ENCODE measurements at regions not wholly inside any gene's neighbourhood (a gene's known extent, or its start where the extent isn't known, plus 50 kb on each side); places are given as distances from the start of the nearest gene placed in this dataset.

DNA sequence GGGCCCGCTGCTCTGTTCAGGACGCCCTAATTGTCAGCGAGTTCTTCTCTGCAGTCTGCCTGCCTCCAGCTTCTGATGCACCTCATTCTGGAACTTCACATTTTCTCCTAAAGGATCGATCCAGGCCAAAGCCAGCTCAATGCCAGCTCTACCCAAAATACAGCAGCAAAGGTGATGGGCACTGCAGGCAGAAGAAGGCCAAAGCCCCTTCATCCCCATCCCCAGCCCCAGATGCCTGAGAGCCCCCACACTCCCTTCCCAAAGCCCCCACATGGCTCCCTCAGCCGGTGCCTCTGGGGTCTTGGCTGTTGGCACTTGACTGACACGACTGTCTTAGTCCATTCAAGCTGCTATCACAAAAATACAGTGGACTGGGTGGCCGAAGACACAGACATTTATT lies 410.3 kb downstream of the BRD1 start:
- H3K27ac ChIP-seq (replicated peaks): no peak overlapping the region
- H3K4me3 ChIP-seq (replicated peaks; ENCODE audit: insufficient read depth, low read length): no peak overlapping the region
- H3K27me3 ChIP-seq (ENCODE audit: insufficient read depth, poor library complexity, severe bottlenecking): no peaks in the 10 kb centered on the region
- DNase-seq (ENCODE audit: low read depth in 1 of 2, low spot score in 1 of 2): no peak
- TF ChIP-seq POLR2AphosphoS5 (IDR thresholded peaks at IDR 0.05; ENCODE audit: low read depth): no peak

DNA sequence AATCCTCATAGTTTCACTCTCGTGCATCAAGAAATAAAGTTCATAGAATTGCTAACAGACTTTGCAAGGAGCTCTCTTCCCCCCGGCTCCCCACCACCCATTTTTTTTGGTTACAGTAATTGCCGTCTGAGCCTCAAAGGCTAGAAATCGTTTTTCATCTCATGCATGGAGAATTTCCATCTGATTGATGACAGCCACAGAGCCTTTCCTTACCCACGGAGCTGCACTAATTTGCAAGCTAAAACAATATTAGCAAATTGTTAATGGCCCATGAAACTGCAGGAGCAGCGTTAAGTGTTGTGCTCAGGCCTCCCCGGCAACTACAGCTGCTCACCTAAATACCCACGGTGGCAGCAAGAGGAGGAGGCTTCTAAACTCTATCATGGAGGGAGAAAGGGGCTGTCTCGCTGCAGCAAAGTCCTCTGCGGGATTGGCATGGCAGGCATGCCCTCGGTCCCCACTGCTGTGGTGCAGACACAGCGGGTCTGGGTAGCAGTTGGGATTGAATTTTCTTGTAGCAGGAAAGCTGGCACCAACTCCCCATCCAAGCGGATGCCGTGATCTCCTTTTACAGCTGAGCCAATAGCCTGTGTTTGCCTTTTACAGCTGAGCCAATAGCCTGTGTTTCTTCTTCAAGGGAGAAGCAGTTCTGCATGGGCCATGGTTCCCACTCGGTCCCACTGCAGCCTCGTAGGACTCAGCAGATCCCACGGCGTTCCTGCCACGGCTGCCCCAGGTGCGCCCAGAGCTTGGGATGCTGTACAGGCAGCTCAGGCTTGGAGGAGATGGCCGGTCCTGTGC lies 412.3 kb downstream of the BRD1 start:
- TF ChIP-seq GABPA (IDR thresholded peaks at IDR 0.05; ENCODE audit: low read depth): no peak
- TF ChIP-seq POLR2AphosphoS5 (IDR thresholded peaks at IDR 0.05; ENCODE audit: low read depth): no peak
- TF ChIP-seq, protein P1, sequence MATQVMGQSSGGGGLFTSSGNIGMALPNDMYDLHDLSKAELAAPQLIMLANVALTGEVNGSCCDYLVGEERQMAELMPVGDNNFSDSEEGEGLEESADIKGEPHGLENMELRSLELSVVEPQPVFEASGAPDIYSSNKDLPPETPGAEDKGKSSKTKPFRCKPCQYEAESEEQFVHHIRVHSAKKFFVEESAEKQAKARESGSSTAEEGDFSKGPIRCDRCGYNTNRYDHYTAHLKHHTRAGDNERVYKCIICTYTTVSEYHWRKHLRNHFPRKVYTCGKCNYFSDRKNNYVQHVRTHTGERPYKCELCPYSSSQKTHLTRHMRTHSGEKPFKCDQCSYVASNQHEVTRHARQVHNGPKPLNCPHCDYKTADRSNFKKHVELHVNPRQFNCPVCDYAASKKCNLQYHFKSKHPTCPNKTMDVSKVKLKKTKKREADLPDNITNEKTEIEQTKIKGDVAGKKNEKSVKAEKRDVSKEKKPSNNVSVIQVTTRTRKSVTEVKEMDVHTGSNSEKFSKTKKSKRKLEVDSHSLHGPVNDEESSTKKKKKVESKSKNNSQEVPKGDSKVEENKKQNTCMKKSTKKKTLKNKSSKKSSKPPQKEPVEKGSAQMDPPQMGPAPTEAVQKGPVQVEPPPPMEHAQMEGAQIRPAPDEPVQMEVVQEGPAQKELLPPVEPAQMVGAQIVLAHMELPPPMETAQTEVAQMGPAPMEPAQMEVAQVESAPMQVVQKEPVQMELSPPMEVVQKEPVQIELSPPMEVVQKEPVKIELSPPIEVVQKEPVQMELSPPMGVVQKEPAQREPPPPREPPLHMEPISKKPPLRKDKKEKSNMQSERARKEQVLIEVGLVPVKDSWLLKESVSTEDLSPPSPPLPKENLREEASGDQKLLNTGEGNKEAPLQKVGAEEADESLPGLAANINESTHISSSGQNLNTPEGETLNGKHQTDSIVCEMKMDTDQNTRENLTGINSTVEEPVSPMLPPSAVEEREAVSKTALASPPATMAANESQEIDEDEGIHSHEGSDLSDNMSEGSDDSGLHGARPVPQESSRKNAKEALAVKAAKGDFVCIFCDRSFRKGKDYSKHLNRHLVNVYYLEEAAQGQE (IDR thresholded peaks at IDR 0.05; ENCODE audit: insufficient replicate concordance, low read depth): no peak
- no peak for TF ChIP-seq SPI1 (IDR thresholded peaks at IDR 0.05; ENCODE audit: borderline replicate concordance, low read depth)
- TF ChIP-seq, protein P2, sequence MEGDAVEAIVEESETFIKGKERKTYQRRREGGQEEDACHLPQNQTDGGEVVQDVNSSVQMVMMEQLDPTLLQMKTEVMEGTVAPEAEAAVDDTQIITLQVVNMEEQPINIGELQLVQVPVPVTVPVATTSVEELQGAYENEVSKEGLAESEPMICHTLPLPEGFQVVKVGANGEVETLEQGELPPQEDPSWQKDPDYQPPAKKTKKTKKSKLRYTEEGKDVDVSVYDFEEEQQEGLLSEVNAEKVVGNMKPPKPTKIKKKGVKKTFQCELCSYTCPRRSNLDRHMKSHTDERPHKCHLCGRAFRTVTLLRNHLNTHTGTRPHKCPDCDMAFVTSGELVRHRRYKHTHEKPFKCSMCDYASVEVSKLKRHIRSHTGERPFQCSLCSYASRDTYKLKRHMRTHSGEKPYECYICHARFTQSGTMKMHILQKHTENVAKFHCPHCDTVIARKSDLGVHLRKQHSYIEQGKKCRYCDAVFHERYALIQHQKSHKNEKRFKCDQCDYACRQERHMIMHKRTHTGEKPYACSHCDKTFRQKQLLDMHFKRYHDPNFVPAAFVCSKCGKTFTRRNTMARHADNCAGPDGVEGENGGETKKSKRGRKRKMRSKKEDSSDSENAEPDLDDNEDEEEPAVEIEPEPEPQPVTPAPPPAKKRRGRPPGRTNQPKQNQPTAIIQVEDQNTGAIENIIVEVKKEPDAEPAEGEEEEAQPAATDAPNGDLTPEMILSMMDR (IDR thresholded peaks at IDR 0.05; ENCODE audit: insufficient read depth, low read length): no peak
- Histone ChIP-seq H3K27me3 (ENCODE audit: insufficient read depth, poor library complexity, severe bottlenecking) (no peaks in the 10 kb centered on the region), H3K27ac (replicated peaks) (no peak overlapping the region), H3K4me3 (replicated peaks; ENCODE audit: insufficient read depth, low read length) (no peak overlapping the region)
- DNase-seq (ENCODE audit: low read depth in 1 of 2, low spot score in 1 of 2): no peak

DNA sequence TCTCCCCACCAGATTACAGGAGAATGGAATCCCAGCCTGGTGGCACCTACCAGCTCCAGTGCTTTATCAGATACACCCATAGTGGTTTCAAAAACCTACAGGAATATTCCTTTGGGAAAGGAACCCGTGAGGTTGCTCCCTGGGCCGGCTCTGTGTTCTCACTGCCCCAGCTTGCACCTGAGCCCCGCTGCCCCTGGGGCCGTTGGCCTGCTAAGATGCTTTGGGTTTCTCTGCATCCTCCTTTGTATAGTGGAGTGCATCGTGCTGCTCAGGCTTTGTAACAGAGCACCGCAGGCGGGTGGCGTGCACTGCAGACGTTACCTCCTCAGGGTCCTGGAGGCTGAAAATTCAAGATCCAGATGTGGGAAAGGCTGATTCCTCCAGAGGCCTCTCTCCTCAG lies 414.1 kb downstream of the BRD1 start:
- TF ChIP-seq POLR2AphosphoS5 (IDR thresholded peaks at IDR 0.05; ENCODE audit: low read depth) (no peak), SPI1 (IDR thresholded peaks at IDR 0.05; ENCODE audit: borderline replicate concordance, low read depth) (no peak), GABPA (IDR thresholded peaks at IDR 0.05; ENCODE audit: low read depth) (no peak)
- TF ChIP-seq, protein P1 (IDR thresholded peaks at IDR 0.05; ENCODE audit: insufficient replicate concordance, low read depth): no peak
- TF ChIP-seq, protein P2 (IDR thresholded peaks at IDR 0.05; ENCODE audit: insufficient read depth, low read length): no peak
- H3K4me3 ChIP-seq (replicated peaks; ENCODE audit: insufficient read depth, low read length): no peak overlapping the region
- H3K27me3 ChIP-seq (ENCODE audit: insufficient read depth, poor library complexity, severe bottlenecking): no peaks in the 10 kb centered on the region
- no peak overlapping the region for H3K27ac ChIP-seq (replicated peaks)
- DNase-seq (ENCODE audit: low read depth in 1 of 2, low spot score in 1 of 2): no peak

DNA sequence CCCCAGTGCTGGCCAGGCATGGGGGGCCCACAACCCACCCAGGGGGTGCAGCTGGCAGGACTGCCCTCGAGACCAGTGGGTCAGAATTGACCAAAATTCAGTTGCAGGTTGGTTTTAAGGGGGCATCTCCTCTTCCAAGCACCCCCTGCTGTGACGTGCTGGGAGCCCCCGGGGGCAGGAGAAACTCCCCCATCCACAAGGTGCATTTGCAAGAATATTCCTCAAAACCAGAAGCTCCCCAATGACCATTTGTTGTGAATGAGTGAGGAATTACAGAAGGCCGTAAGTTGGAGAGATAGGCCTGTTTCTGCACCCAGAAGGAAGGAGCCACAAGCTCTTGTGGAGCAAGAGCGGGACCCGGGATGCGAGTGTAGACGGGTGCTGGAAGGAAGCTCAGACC lies 414.5 kb downstream of the BRD1 start:
- Histone ChIP-seq H3K4me3 (replicated peaks; ENCODE audit: insufficient read depth, low read length) (no peak overlapping the region), H3K27me3 (ENCODE audit: insufficient read depth, poor library complexity, severe bottlenecking) (no peaks in the 10 kb centered on the region), H3K27ac (replicated peaks) (no peak overlapping the region)
- TF ChIP-seq SPI1 (IDR thresholded peaks at IDR 0.05; ENCODE audit: borderline replicate concordance, low read depth) (no peak), GABPA (IDR thresholded peaks at IDR 0.05; ENCODE audit: low read depth) (no peak)
- TF ChIP-seq, protein P2 (IDR thresholded peaks at IDR 0.05; ENCODE audit: insufficient read depth, low read length): no peak
- TF ChIP-seq, protein P1 (IDR thresholded peaks at IDR 0.05; ENCODE audit: insufficient replicate concordance, low read depth): no peak
- no peak for DNase-seq (ENCODE audit: low read depth in 1 of 2, low spot score in 1 of 2)

Data from HL-60 (cell line).